Testis (tissue), 2 donors: ENCODE measurements at regions not wholly inside any gene's neighbourhood (a gene's known extent, or its start where the extent isn't known, plus 50 kb on each side); places are given as distances from the start of the nearest gene placed in this dataset.
"Not testable (repeated sequence)": the region's sequence is repeated elsewhere in the genome, so short reads cannot be mapped to it uniquely, and the experiment has no call there.

Experiments
- DNase-seq: peaks from one replicate; pipeline ENCODE4 v3.0.0-alpha.2; 2019
- H3K27ac ChIP-seq, 2 donors: fragments of 200-600 bp; sonication (generic); one replicate each; pipeline ENCODE4 v1.5.1; 2019
- H3K27me3 ChIP-seq: fragments of 200-600 bp; sonication (generic); one replicate; pipeline ENCODE4 v1.5.1; 2019
- H3K36me3 ChIP-seq: fragments of 200-600 bp; sonication (generic); one replicate; pipeline ENCODE4 v1.5.1; 2017; ENCODE audit warnings: low read depth; ENCODE audit errors: missing control alignments
- H3K4me1 ChIP-seq: fragments of 200-600 bp; sonication (generic); one replicate; pipeline ENCODE4 v1.5.1; 2019
- H3K4me3 ChIP-seq, 2 donors: fragments of 200-600 bp; sonication (generic); one replicate each; pipeline ENCODE4 v1.5.1; 2017 to 2019
- H3K9me3 ChIP-seq: fragments of 200-600 bp; sonication (generic); one replicate; pipeline ENCODE4 v1.5.1; 2017
- CTCF ChIP-seq, 3 experiments: fragments of 450-650 bp in 2 of 3; fragments of 200-600 bp in 1 of 3; sonication (generic) in 1 of 3; IDR thresholded peaks; one replicate each; pipeline ENCODE4 v1.5.1; 2016 to 2019; ENCODE audit warnings: antibody characterized with exemption in 3 of 3, mild to moderate bottlenecking in 2 of 3, moderate library complexity in 1 of 3
- POLR2A ChIP-seq: fragments of 450-650 bp; IDR thresholded peaks from one replicate; pipeline ENCODE4 v1.6.1; 2017; ENCODE audit warnings: antibody characterized with exemption, mild to moderate bottlenecking, moderate library complexity
- WGBS, 2 donors: methylation state at CpG; one replicate each; pipeline ENCODE4 v1.1.5; 2018; 5-methylcytosine and 5-hydroxymethylcytosine counted together
- intact Hi-C: fragments of 100-400 bp; cut with DNase I; formaldehyde crosslinking; loops from one replicate; pipeline ENCODE4 v1.15.1; 2023; ENCODE audit warnings: low total_unique reads

- Histone ChIP-seq H3K27ac (no peak overlapping the region), H3K4me3 (no peak overlapping the region), H3K27me3 (no peaks in the 10 kb centered on the region), H3K36me3 (no peaks in the 10 kb centered on the region), H3K4me1 (no peaks in the 10 kb centered on the region), H3K9me3 (no peaks in the 10 kb centered on the region)
- intact Hi-C loops, result no loop called here
- TF ChIP-seq CTCF (IDR thresholded peaks at IDR 0.05) (no peak), POLR2A (no peak)
- DNase-seq, result no peak
- WGBS, 2 donors, result 92 to 97% methylated on average over 12 to 26 of the region's 26 CpGs
Measured at GRCh38 chr16:88131966-88132365, 180.7 kb downstream of the BANP start.

- Histone ChIP-seq H3K36me3 (no peaks in the 10 kb centered on the region), H3K27me3 (no peaks in the 10 kb centered on the region), H3K9me3 (no peaks in the 10 kb centered on the region), H3K27ac (no peak overlapping the region), H3K4me3 (no peak overlapping the region), H3K4me1 (no peaks in the 10 kb centered on the region)
- no peak for TF ChIP-seq POLR2A
- TF ChIP-seq CTCF (IDR thresholded peaks at IDR 0.05), result no peak
- 92% methylated on average over 17 to 26 of the region's 27 CpGs for WGBS, 2 donors
- intact Hi-C loops, result no loop called here
- DNase-seq, result no peak
Measured at GRCh38 chr16:88132836-88133506, 181.7 kb downstream of the BANP start.

- no peaks in the 10 kb centered on the region for H3K36me3 ChIP-seq
- no peaks in the 10 kb centered on the region for H3K9me3 ChIP-seq
- intact Hi-C loops, result no loop called here
- no peak for TF ChIP-seq CTCF (IDR thresholded peaks at IDR 0.05)
- no peak for TF ChIP-seq POLR2A
- no peaks in the 10 kb centered on the region for H3K4me1 ChIP-seq
- no peaks in the 10 kb centered on the region for H3K27me3 ChIP-seq
- H3K4me3 ChIP-seq, result no peak overlapping the region
- no peak overlapping the region for H3K27ac ChIP-seq
- 94 to 96% methylated on average over 4 of the region's 4 CpGs for WGBS, 2 donors
- no peak for DNase-seq
Measured at GRCh38 chr16:88133507-88133843, 182.2 kb downstream of the BANP start.

- H3K9me3 ChIP-seq, H3K27me3 ChIP-seq, H3K4me3 ChIP-seq, DNase-seq, intact Hi-C loops, H3K27ac ChIP-seq, H3K4me1 ChIP-seq, H3K36me3 ChIP-seq: not testable (repeated sequence)
- WGBS, 2 donors, result 85 to 87% methylated on average over 21 of the region's 21 CpGs
Measured at GRCh38 chr16:88134172-88134898, 183.1 kb downstream of the BANP start.

GRCh38 chr16:88134899-88135682 lies 183.9 kb downstream of the BANP start:
- not testable (repeated sequence) for H3K9me3 ChIP-seq

GRCh38 chr16:88136211-88136713 lies 185.0 kb downstream of the BANP start:
- H3K4me1 ChIP-seq, H3K36me3 ChIP-seq, H3K9me3 ChIP-seq, DNase-seq, H3K4me3 ChIP-seq, intact Hi-C loops, H3K27ac ChIP-seq, H3K27me3 ChIP-seq: not testable (repeated sequence)
- 75 to 80% methylated on average over 12 to 13 of the region's 13 CpGs for WGBS, 2 donors

More at GRCh38 chr16:88134899-88135682, 183.9 kb downstream of the BANP start:
- H3K27me3 ChIP-seq, H3K36me3 ChIP-seq, H3K4me3 ChIP-seq, H3K4me1 ChIP-seq, H3K27ac ChIP-seq, DNase-seq, intact Hi-C loops: not testable (repeated sequence)
- WGBS, 2 donors, result 48 to 75% methylated on average over 15 to 24 of the region's 24 CpGs

GRCh38 chr16:88136939-88137338 lies 185.7 kb downstream of the BANP start:
- H3K27ac ChIP-seq, H3K36me3 ChIP-seq, H3K4me3 ChIP-seq, H3K27me3 ChIP-seq, intact Hi-C loops, DNase-seq, H3K9me3 ChIP-seq, H3K4me1 ChIP-seq: not testable (repeated sequence)
- WGBS, 2 donors, result 88 to 97% methylated on average over 3 to 4 of the region's 4 CpGs

GRCh38 chr16:88139141-88139540 lies 187.9 kb downstream of the BANP start:
- DNase-seq, H3K27me3 ChIP-seq, H3K9me3 ChIP-seq, H3K4me3 ChIP-seq, H3K4me1 ChIP-seq, H3K36me3 ChIP-seq, intact Hi-C loops, H3K27ac ChIP-seq: not testable (repeated sequence)
- 78 to 92% methylated on average over 6 of the region's 6 CpGs for WGBS, 2 donors

- H3K27ac ChIP-seq, H3K27me3 ChIP-seq, H3K9me3 ChIP-seq, H3K36me3 ChIP-seq, H3K4me3 ChIP-seq, intact Hi-C loops, DNase-seq, H3K4me1 ChIP-seq: not testable (repeated sequence)
- WGBS, 2 donors, result 92% methylated on average over 20 of the region's 20 CpGs
Measured at GRCh38 chr16:88140195-88140594, 189.0 kb downstream of the BANP start.
